ENCODE measurements at regions not wholly inside any gene's neighbourhood (a gene's known extent, or its start where the extent isn't known, plus 50 kb on each side); places are given as distances from the start of the nearest gene placed in this dataset.

DNA sequence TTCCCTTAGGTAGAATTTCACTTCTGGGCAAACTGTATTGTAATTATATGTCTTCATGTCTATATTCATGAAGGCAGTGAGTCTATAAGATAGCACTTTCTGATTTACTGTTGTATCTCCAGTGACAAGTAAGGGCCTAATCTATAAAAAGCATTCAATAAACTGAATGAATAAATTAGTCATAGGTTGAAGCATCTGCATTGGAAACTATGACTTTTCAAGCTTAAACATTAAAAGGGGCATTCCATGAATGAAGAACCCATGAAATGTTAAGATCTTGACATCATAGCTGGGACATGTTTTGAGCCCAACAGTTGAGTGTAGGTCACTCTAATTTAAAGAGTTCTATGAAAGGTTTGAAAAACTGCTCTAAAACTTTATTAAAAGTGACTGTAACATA, 159.3 kb upstream of the LCORL start:
- TF ChIP-seq POLR2AphosphoS5 (IDR thresholded peaks at IDR 0.05; ENCODE audit: low read depth, low read length) (no peak), FOXP2 (optimal IDR thresholded peaks at IDR 0.05; ENCODE audit: borderline replicate concordance, extremely low read depth, extremely low read length, insufficient read depth) (no peak), TAF1 (IDR thresholded peaks at IDR 0.05; ENCODE audit: borderline replicate concordance, insufficient read depth, low read length) (no peak), SIN3A (IDR thresholded peaks at IDR 0.05; ENCODE audit: borderline replicate concordance, insufficient read depth, low read length) (no peak)
- TF ChIP-seq, protein P1, sequence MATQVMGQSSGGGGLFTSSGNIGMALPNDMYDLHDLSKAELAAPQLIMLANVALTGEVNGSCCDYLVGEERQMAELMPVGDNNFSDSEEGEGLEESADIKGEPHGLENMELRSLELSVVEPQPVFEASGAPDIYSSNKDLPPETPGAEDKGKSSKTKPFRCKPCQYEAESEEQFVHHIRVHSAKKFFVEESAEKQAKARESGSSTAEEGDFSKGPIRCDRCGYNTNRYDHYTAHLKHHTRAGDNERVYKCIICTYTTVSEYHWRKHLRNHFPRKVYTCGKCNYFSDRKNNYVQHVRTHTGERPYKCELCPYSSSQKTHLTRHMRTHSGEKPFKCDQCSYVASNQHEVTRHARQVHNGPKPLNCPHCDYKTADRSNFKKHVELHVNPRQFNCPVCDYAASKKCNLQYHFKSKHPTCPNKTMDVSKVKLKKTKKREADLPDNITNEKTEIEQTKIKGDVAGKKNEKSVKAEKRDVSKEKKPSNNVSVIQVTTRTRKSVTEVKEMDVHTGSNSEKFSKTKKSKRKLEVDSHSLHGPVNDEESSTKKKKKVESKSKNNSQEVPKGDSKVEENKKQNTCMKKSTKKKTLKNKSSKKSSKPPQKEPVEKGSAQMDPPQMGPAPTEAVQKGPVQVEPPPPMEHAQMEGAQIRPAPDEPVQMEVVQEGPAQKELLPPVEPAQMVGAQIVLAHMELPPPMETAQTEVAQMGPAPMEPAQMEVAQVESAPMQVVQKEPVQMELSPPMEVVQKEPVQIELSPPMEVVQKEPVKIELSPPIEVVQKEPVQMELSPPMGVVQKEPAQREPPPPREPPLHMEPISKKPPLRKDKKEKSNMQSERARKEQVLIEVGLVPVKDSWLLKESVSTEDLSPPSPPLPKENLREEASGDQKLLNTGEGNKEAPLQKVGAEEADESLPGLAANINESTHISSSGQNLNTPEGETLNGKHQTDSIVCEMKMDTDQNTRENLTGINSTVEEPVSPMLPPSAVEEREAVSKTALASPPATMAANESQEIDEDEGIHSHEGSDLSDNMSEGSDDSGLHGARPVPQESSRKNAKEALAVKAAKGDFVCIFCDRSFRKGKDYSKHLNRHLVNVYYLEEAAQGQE (IDR thresholded peaks at IDR 0.05; ENCODE audit: insufficient read depth in 1 of 2, low read depth in 2 of 2, low read length in 2 of 2), result no peak

DNA sequence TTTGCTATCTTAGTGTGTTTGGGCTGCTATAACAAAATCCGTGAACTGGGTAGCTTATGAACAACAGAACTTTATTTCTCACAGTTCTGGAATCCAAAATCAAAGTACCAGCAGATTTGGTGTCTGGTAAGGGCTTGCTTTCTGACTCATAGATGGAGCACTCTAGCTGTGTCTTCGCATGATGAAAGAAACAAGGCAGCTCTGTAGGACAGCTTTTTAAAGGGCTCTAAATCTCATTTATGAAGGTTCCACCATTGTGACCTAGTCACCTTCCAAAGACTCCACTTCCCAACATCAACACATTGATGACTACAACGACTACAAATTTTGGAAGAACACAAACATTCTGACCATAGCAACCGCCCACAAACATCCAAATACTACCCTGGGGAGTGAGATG, 158.6 kb upstream of the LCORL start:
- TF ChIP-seq SIN3A (IDR thresholded peaks at IDR 0.05; ENCODE audit: borderline replicate concordance, insufficient read depth, low read length), result no peak
- no peak for TF ChIP-seq TAF1 (IDR thresholded peaks at IDR 0.05; ENCODE audit: borderline replicate concordance, insufficient read depth, low read length)
- TF ChIP-seq FOXP2 (optimal IDR thresholded peaks at IDR 0.05; ENCODE audit: borderline replicate concordance, extremely low read depth, extremely low read length, insufficient read depth), result no peak
- TF ChIP-seq POLR2AphosphoS5 (IDR thresholded peaks at IDR 0.05; ENCODE audit: low read depth, low read length), result no peak
- TF ChIP-seq, protein P1 (IDR thresholded peaks at IDR 0.05; ENCODE audit: insufficient read depth in 1 of 2, low read depth in 2 of 2, low read length in 2 of 2), result no peak

DNA sequence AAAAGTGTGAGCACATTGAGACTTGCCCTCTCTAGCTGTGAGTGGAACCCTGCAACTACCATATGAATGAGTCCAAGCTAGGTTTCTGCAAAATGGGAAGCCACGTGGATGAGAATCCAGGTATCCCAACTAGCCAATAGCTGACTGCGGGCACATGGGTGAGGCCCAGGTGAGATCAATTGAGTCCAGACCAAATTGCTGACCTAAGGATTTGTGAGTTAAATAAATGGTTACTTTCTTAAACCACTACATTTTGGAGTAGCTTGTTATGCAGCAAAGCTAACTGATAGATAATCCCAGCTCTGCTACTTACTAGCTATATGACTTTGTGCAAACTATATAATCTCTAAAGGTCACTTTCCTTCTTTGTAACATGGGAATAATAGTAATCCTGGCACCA, 150.3 kb upstream of the LCORL start:
- TF ChIP-seq TAF1 (IDR thresholded peaks at IDR 0.05; ENCODE audit: borderline replicate concordance, insufficient read depth, low read length) (no peak), FOXP2 (optimal IDR thresholded peaks at IDR 0.05; ENCODE audit: borderline replicate concordance, extremely low read depth, extremely low read length, insufficient read depth) (no peak), POLR2AphosphoS5 (IDR thresholded peaks at IDR 0.05; ENCODE audit: low read depth, low read length) (no peak), SIN3A (IDR thresholded peaks at IDR 0.05; ENCODE audit: borderline replicate concordance, insufficient read depth, low read length) (no peak)
- TF ChIP-seq, protein P1 (IDR thresholded peaks at IDR 0.05; ENCODE audit: insufficient read depth in 1 of 2, low read depth in 2 of 2, low read length in 2 of 2), result no peak

DNA sequence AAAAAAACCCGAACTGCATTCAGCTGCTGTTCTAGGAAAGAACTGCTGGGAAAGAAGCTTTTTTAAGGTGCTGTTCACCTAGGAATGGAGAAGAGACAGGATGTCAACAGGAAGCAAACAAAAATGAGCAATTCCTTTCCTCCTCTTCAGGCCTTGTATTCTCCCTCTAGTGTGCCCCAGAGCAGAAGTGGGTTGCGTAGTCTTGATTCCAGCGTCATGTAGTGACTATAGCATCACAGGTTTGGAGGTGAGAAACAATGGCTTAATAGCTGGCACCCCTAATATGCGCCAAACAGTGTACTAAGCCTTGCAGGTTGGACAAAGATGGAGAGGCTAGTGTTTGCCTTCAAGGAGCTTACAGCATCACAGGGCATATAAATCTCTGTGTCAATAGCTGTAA, 146.3 kb upstream of the LCORL start:
- TF ChIP-seq, protein P1 (IDR thresholded peaks at IDR 0.05; ENCODE audit: insufficient read depth in 1 of 2, low read depth in 2 of 2, low read length in 2 of 2), result no peak
- no peak for TF ChIP-seq FOXP2 (optimal IDR thresholded peaks at IDR 0.05; ENCODE audit: borderline replicate concordance, extremely low read depth, extremely low read length, insufficient read depth)
- TF ChIP-seq TAF1 (IDR thresholded peaks at IDR 0.05; ENCODE audit: borderline replicate concordance, insufficient read depth, low read length), result no peak
- no peak for TF ChIP-seq SIN3A (IDR thresholded peaks at IDR 0.05; ENCODE audit: borderline replicate concordance, insufficient read depth, low read length)
- TF ChIP-seq POLR2AphosphoS5 (IDR thresholded peaks at IDR 0.05; ENCODE audit: low read depth, low read length), result no peak

DNA sequence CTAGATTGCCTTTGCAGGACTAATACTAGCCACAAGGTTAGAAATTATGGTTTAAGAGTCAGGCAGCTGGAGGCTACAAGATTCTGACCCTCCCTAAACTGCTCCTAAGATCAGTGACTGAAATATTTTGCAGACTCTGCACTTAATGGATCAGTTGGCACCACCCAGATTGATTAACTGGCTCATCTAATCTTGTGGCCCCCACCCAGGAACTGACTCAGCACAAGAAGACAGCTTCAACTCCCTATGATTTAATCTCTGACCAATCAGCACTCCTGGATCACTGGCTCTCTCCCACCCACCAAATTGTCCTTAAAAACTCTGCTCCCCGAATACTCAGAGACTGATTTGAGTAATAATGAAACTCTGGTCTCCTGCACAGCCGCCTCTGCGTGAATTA, 145.4 kb upstream of the LCORL start:
- TF ChIP-seq SIN3A (IDR thresholded peaks at IDR 0.05; ENCODE audit: borderline replicate concordance, insufficient read depth, low read length) (no peak), POLR2AphosphoS5 (IDR thresholded peaks at IDR 0.05; ENCODE audit: low read depth, low read length) (no peak), TAF1 (IDR thresholded peaks at IDR 0.05; ENCODE audit: borderline replicate concordance, insufficient read depth, low read length) (no peak), FOXP2 (optimal IDR thresholded peaks at IDR 0.05; ENCODE audit: borderline replicate concordance, extremely low read depth, extremely low read length, insufficient read depth) (no peak)
- TF ChIP-seq, protein P1 (IDR thresholded peaks at IDR 0.05; ENCODE audit: insufficient read depth in 1 of 2, low read depth in 2 of 2, low read length in 2 of 2), result no peak

Data from PFSK-1 (cell line).